Stomach (tissue), 8 donors: ENCODE measurements at regions not wholly inside any gene's neighbourhood (a gene's known extent, or its start where the extent isn't known, plus 50 kb on each side); places are given as distances from the start of the nearest gene placed in this dataset.

Experiments used
- DNase-seq, 2 donors: peaks; one replicate each; pipeline versions ENCODE4 v3.0.0 to v3.0.0-alpha.2; 2013 to 2019
- H3K27ac ChIP-seq, 5 donors: fragments of 200-600 bp in 4 of 5; sonication (generic) in 4 of 5; one replicate each; pipeline ENCODE4 v1.5.1; 2013 to 2019; ENCODE audit warnings: mild to moderate bottlenecking in 1 of 5, moderate library complexity in 1 of 5
- H3K27me3 ChIP-seq, 3 donors: fragments of 200-600 bp; sonication (generic); one replicate each; pipeline ENCODE4 v1.5.1; 2017 to 2019; ENCODE audit warnings: mixed run types in 1 of 3
- H3K36me3 ChIP-seq, 4 donors: fragments of 200-600 bp; sonication (generic); 1 replicate in 3 of 4; 2 replicates in 1 of 4; pipeline ENCODE4 v1.5.1; 2016 to 2019
- H3K4me1 ChIP-seq, 4 donors: fragments of 200-600 bp; sonication (generic); one replicate each; pipeline ENCODE4 v1.5.1; 2016 to 2019
- H3K4me3 ChIP-seq, 4 donors: fragments of 200-600 bp; sonication (generic) in 3 of 4; one replicate each; pipeline ENCODE4 v1.5.1; 2016 to 2019; ENCODE audit warnings: mild to moderate bottlenecking in 1 of 4
- H3K9me3 ChIP-seq, 4 donors: fragments of 200-600 bp; sonication (generic); one replicate each; pipeline ENCODE4 v1.5.1; 2016 to 2019
- EP300 ChIP-seq: sonication (generic); formaldehyde crosslinking; IDR thresholded peaks from one replicate; pipeline ENCODE4 v1.6.1; 2017; ENCODE audit warnings: antibody characterized with exemption
- POLR2A ChIP-seq, 4 donors: fragments of 450-650 bp; IDR thresholded peaks; one replicate each; pipeline ENCODE4 v1.6.1; 2016; ENCODE audit warnings: antibody characterized with exemption in 4 of 4, control low read depth in 2 of 4, mild to moderate bottlenecking in 1 of 4, moderate library complexity in 1 of 4
- POLR2AphosphoS5 ChIP-seq, 3 donors: sonication (generic); formaldehyde crosslinking; IDR thresholded peaks; one replicate each; pipeline ENCODE4 v1.6.1; 2016; ENCODE audit warnings: antibody characterized with exemption in 3 of 3
- WGBS, 5 donors: extraction: QIAGEN DNeasy Blood & Tissue Kit in 3 of 5; methylation state at CpG; one replicate each; pipeline versions ENCODE4 v1.1.5 to v1.1.7; 2013 to 2018; 5-methylcytosine and 5-hydroxymethylcytosine counted together
- intact Hi-C: fragments of 100-400 bp; cut with DNase I; formaldehyde crosslinking; loops from one replicate; pipeline ENCODE4 v1.15.1; 2023; ENCODE audit warnings: low total_unique reads
- TF ChIP-seq, protein P1 (sequence below), 7 experiments: fragments of 450-650 bp in 4 of 7; fragments of 200-600 bp in 3 of 7; sonication (generic) in 3 of 7; IDR thresholded peaks; one replicate each; pipeline ENCODE4 v1.5.1; 2016 to 2019; ENCODE audit warnings: antibody characterized with exemption in 7 of 7, control low read depth in 2 of 7, mild to moderate bottlenecking in 1 of 7
- donor health status: healthy with polysubstance abuse.
- donor health status: Bipolar disorder and iron deficiency.
- donor health status: healthy.

GRCh38 chr3:168894214-168894613 is 769.3 kb downstream of the MECOM start:
- H3K9me3 ChIP-seq = peaks cover 3 to 6% (median 5%) of the 10 kb centered on the region in 4 donors
- H3K27me3 ChIP-seq = no peaks in the 10 kb centered on the region
- H3K27ac ChIP-seq = no peak overlapping the region
- intact Hi-C loops = no loop called here
- WGBS, 5 donors = 90 to 100% (median 97%) methylated on average over 2 of the region's 2 CpGs
- TF ChIP-seq, protein P1, sequence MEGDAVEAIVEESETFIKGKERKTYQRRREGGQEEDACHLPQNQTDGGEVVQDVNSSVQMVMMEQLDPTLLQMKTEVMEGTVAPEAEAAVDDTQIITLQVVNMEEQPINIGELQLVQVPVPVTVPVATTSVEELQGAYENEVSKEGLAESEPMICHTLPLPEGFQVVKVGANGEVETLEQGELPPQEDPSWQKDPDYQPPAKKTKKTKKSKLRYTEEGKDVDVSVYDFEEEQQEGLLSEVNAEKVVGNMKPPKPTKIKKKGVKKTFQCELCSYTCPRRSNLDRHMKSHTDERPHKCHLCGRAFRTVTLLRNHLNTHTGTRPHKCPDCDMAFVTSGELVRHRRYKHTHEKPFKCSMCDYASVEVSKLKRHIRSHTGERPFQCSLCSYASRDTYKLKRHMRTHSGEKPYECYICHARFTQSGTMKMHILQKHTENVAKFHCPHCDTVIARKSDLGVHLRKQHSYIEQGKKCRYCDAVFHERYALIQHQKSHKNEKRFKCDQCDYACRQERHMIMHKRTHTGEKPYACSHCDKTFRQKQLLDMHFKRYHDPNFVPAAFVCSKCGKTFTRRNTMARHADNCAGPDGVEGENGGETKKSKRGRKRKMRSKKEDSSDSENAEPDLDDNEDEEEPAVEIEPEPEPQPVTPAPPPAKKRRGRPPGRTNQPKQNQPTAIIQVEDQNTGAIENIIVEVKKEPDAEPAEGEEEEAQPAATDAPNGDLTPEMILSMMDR (IDR thresholded peaks at IDR 0.05) = no peak
- no peak for TF ChIP-seq POLR2AphosphoS5 (IDR thresholded peaks at IDR 0.05)
- TF ChIP-seq EP300 = no peak
- no peak for TF ChIP-seq POLR2A (IDR thresholded peaks at IDR 0.05)
- no peak overlapping the region for H3K4me3 ChIP-seq
- no peaks in the 10 kb centered on the region for H3K36me3 ChIP-seq
- no peaks in the 10 kb centered on the region for H3K4me1 ChIP-seq
- DNase-seq = no peak

DNA sequence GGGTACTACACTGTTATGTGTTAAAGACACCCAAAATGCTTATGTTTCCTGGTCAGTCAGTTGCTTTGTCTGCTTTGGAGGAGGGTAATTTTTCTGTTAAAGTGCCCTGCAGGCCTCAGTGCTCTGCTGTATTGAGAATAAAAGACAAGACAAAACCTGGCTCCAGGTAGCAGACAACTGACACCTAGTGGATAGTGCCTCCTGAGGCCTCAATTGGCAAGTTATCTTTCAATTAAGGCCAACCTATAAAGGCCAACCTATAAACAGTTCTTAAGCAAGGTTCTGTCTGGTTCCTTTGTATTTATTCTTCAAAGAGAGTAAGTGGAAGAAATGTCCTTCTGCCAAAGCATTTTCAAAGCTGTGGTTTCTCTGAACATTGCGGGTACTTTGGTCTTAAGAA is 773.8 kb downstream of the MECOM start:
- H3K9me3 ChIP-seq = peaks cover 0 to 5% (median 0%) of the 10 kb centered on the region in 4 donors
- WGBS, 5 donors = 55 to 100% (median 82%) methylated on average over 1 of the region's 1 CpG
- peaks cover 0 to 5% (median under 1%) of the 10 kb centered on the region in 4 donors for H3K4me1 ChIP-seq
- TF ChIP-seq POLR2AphosphoS5 (IDR thresholded peaks at IDR 0.05) = no peak
- no peak for TF ChIP-seq EP300
- TF ChIP-seq POLR2A (IDR thresholded peaks at IDR 0.05) = no peak
- TF ChIP-seq, protein P1 (IDR thresholded peaks at IDR 0.05) = no peak
- H3K27ac ChIP-seq = no peak overlapping the region
- intact Hi-C loops = no loop called here
- H3K27me3 ChIP-seq = no peaks in the 10 kb centered on the region
- no peaks in the 10 kb centered on the region for H3K36me3 ChIP-seq
- H3K4me3 ChIP-seq = no peak overlapping the region
- no peak for DNase-seq

DNA sequence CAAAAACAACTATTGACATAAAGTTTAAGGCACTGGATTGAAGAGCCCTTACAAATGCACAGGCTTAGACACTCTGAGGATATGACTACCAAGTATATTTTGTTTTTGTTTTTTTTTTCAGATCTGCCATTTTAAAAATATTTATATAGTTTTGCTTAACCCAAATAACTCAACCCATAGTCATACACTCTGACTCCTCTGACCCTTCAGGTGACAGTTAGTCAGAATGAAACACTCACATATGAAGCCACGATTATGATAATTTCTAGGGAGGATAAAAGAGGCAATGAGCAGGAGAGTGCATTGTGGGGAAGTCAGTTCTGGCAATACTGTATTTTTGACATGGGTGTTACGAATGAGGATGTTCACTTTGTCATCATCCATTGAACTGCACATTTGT is 774.7 kb downstream of the MECOM start:
- H3K36me3 ChIP-seq = no peaks in the 10 kb centered on the region
- TF ChIP-seq, protein P1 (IDR thresholded peaks at IDR 0.05) = no peak
- no peak for TF ChIP-seq POLR2A (IDR thresholded peaks at IDR 0.05)
- TF ChIP-seq POLR2AphosphoS5 (IDR thresholded peaks at IDR 0.05) = no peak
- no peak for TF ChIP-seq EP300
- H3K27ac ChIP-seq = no peak overlapping the region
- H3K9me3 ChIP-seq = no peaks in the 10 kb centered on the region
- 65 to 77% (median 67%) methylated on average over 2 of the region's 2 CpGs for WGBS, 5 donors
- H3K4me3 ChIP-seq = no peak overlapping the region
- no peak for DNase-seq
- intact Hi-C loops = no loop called here
- no peaks in the 10 kb centered on the region for H3K27me3 ChIP-seq
- peaks cover 0 to 9% (median 4%) of the 10 kb centered on the region in 4 donors for H3K4me1 ChIP-seq

DNA sequence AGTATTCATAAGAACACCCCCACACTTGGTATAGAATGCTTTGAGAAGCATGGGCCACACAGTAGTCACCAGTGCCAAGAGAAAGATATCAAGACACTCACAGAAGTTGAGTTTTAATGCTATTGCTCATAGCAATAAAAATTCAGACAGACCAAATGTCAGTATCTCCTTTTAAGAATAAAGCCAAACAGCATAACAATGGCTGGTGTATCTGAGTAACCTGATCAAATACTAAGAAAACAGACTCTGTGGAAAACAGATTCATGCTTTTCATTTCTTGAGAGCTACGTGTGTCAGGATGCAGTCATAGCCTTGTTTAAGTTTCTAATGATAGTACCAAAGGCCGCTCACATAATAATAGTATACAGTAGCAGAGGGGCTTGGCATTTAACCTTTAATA is 778.5 kb downstream of the MECOM start:
- Histone ChIP-seq H3K9me3 (no peaks in the 10 kb centered on the region), H3K4me1 (peaks cover 0 to 15% (median 7%) of the 10 kb centered on the region in 4 donors), H3K36me3 (no peaks in the 10 kb centered on the region), H3K27me3 (no peaks in the 10 kb centered on the region), H3K27ac (no peak overlapping the region), H3K4me3 (no peak overlapping the region)
- intact Hi-C loops = no loop called here
- DNase-seq = no peak
- 89 to 93% (median 91%) methylated on average over 2 of the region's 2 CpGs for WGBS, 5 donors
- TF ChIP-seq POLR2AphosphoS5 (IDR thresholded peaks at IDR 0.05) (no peak), EP300 (no peak), POLR2A (IDR thresholded peaks at IDR 0.05) (no peak)
- TF ChIP-seq, protein P1 (IDR thresholded peaks at IDR 0.05) = no peak
